ENCODE measurements at regions not wholly inside any gene's neighbourhood (a gene's known extent, or its start where the extent isn't known, plus 50 kb on each side); places are given as distances from the start of the nearest gene placed in this dataset.
A peak's percentile ranks its signal among the peaks of the same experiment; 100 is the strongest.

GRCh38 chr22:22431271-22432220 is 77.0 kb downstream of the ZNF280B start:
- no peak overlapping the region for H3K4me3 ChIP-seq (ENCODE audit: low read depth, low read length)
- peak; percentile 1 for DNase-seq (ENCODE audit: low read depth)
- TF ChIP-seq CTCF (conservative IDR thresholded peaks at IDR 0.05; ENCODE audit: low read depth, low read length): peak; percentile 68

- no peak for DNase-seq (ENCODE audit: low read depth)
- H3K4me3 ChIP-seq (ENCODE audit: low read depth, low read length): no peak overlapping the region
- no peak for TF ChIP-seq CTCF (conservative IDR thresholded peaks at IDR 0.05; ENCODE audit: low read depth, low read length)
These were observed 76.1 kb downstream of the ZNF280B start for GRCh38 chr22:22432479-22432878.

GRCh38 chr22:22432937-22433336 is 75.6 kb downstream of the ZNF280B start:
- no peak overlapping the region for H3K4me3 ChIP-seq (ENCODE audit: low read depth, low read length)
- no peak for TF ChIP-seq CTCF (conservative IDR thresholded peaks at IDR 0.05; ENCODE audit: low read depth, low read length)
- DNase-seq (ENCODE audit: low read depth): no peak

DNA sequence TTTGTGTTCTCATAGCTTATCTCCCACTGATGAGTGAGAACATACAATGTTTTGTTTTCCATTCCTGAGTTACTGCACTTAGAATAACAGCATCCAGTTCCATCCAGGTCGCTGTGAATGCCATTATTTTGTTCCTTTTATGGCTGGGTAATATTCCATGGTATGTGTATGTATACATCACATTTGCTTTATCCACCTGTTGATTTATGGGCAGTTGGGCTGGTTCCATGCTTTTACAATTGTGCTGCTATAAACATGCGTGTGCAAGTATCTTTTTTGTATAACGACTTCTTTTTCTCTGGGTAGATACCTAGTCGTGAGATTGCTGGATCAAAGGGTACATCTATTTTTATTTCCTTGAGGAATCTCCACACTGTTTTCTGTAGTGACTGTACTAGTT is 74.8 kb downstream of the ZNF280B start:
- no peak overlapping the region for H3K4me3 ChIP-seq (ENCODE audit: low read depth, low read length)
- no peak for TF ChIP-seq CTCF (conservative IDR thresholded peaks at IDR 0.05; ENCODE audit: low read depth, low read length)
- no peak for DNase-seq (ENCODE audit: low read depth)
